GM12878 (cell line): ENCODE measurements at regions not wholly inside any gene's neighbourhood (a gene's known extent, or its start where the extent isn't known, plus 50 kb on each side); places are given as distances from the start of the nearest gene placed in this dataset.

Source experiments
- CTCF ChIP-seq, 3 experiments: IDR thresholded peaks in 2 of 3; conservative IDR thresholded peaks in 1 of 3; 2 replicates each; pipeline ENCODE4 v1.5.1; 2011; ENCODE audit warnings: low read depth in 3 of 3, low read length in 3 of 3, mild to moderate bottlenecking in 3 of 3, control low read depth in 2 of 3, moderate library complexity in 2 of 3, inconsistent platforms in 1 of 3, mixed read lengths in 1 of 3; ENCODE audit not compliant: control insufficient read depth in 2 of 3, insufficient read depth in 1 of 3; ENCODE audit errors: extremely low read depth in 1 of 3
- POLR2A ChIP-seq: IDR thresholded peaks from 2 replicates; pipeline ENCODE4 v1.6.1; 2011; ENCODE audit warnings: low read depth, mild to moderate bottlenecking, low read length
- ZBED1 ChIP-seq: IDR thresholded peaks from 2 replicates; pipeline ENCODE4 v1.6.1; 2016; ENCODE audit warnings: borderline replicate concordance

GRCh38 chr5:56640763-56641406 is 174.5 kb upstream of the MAP3K1 start:
- no peak for TF ChIP-seq POLR2A
- no peak for TF ChIP-seq CTCF (IDR thresholded peaks at IDR 0.05 in 2 of 3, conservative IDR thresholded peaks at IDR 0.05 in 1 of 3; ENCODE audit: control insufficient read depth in 2 of 3, extremely low read depth in 1 of 3, insufficient read depth in 1 of 3, low read depth in 3 of 3, low read length in 3 of 3)
- TF ChIP-seq ZBED1: no peak
